Rectal smooth muscle tissue (tissue), 1 donor: ENCODE measurements at regions not wholly inside any gene's neighbourhood (a gene's known extent, or its start where the extent isn't known, plus 50 kb on each side); places are given as distances from the start of the nearest gene placed in this dataset.

Source experiments
- H3K27ac ChIP-seq: one replicate; pipeline ENCODE4 v1.7.0; 2013; ENCODE audit warnings: low read depth, low read length, inconsistent platforms
- H3K27me3 ChIP-seq: one replicate; pipeline ENCODE4 v1.7.0; 2013; ENCODE audit warnings: low read length; ENCODE audit not compliant: control insufficient read depth, insufficient read depth
- H3K36me3 ChIP-seq: one replicate; pipeline ENCODE4 v1.7.0; 2013; ENCODE audit warnings: low read length; ENCODE audit not compliant: control insufficient read depth, insufficient read depth
- H3K4me1 ChIP-seq: one replicate; pipeline ENCODE4 v1.7.0; 2013; ENCODE audit warnings: low read length; ENCODE audit not compliant: control insufficient read depth, insufficient read depth
- H3K4me3 ChIP-seq: one replicate; pipeline ENCODE4 v1.7.0; 2013; ENCODE audit warnings: low read length
- H3K9ac ChIP-seq: one replicate; pipeline ENCODE4 v1.7.0; 2013; ENCODE audit warnings: low read length

GRCh38 chr6:109315341-109316110 is 66.7 kb downstream of the CD164 start:
- Histone ChIP-seq H3K9ac (no peak overlapping the region), H3K4me3 (no peak overlapping the region), H3K27ac (no peak overlapping the region), H3K4me1 (no peaks in the 10 kb centered on the region), H3K27me3 (no peaks in the 10 kb centered on the region), H3K36me3 (no peaks in the 10 kb centered on the region)

- no peaks in the 10 kb centered on the region for H3K4me1 ChIP-seq
- H3K9ac ChIP-seq: no peak overlapping the region
- H3K27me3 ChIP-seq: no peaks in the 10 kb centered on the region
- H3K27ac ChIP-seq: no peak overlapping the region
- no peaks in the 10 kb centered on the region for H3K36me3 ChIP-seq
- H3K4me3 ChIP-seq: no peak overlapping the region
Measured at GRCh38 chr6:109314313-109314712, 68.0 kb downstream of the CD164 start.

DNA sequence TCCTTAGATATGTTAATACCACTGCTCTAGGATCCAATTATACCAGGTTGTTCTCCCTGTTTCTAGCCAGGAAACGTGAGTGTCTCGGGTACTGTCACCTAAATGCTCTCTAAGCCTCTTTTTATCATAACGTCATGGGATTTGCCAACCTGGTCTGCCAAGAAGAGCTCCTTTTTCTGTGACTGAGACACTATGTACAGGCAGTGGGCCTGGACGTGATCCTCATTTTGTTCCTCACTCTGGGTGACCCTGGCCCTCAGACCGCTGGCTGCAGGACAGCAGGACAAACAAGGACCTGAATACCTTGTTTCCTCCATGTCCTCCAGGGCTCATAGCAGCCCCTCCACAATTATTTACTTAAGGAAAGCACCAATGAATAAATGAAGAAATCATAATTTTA is 69.1 kb downstream of the CD164 start:
- H3K4me1 ChIP-seq: no peaks in the 10 kb centered on the region
- H3K27me3 ChIP-seq: no peaks in the 10 kb centered on the region
- H3K9ac ChIP-seq: no peak overlapping the region
- no peak overlapping the region for H3K27ac ChIP-seq
- H3K36me3 ChIP-seq: no peaks in the 10 kb centered on the region
- no peak overlapping the region for H3K4me3 ChIP-seq

GRCh38 chr6:109311471-109311870 is 70.8 kb downstream of the CD164 start:
- no peaks in the 10 kb centered on the region for H3K4me1 ChIP-seq
- no peaks in the 10 kb centered on the region for H3K36me3 ChIP-seq
- H3K9ac ChIP-seq: no peak overlapping the region
- no peaks in the 10 kb centered on the region for H3K27me3 ChIP-seq
- H3K4me3 ChIP-seq: no peak overlapping the region
- H3K27ac ChIP-seq: no peak overlapping the region

GRCh38 chr6:109309917-109310316 is 72.3 kb downstream of the CD164 start:
- Histone ChIP-seq H3K4me3 (no peak overlapping the region), H3K27me3 (no peaks in the 10 kb centered on the region), H3K4me1 (no peaks in the 10 kb centered on the region), H3K36me3 (no peaks in the 10 kb centered on the region), H3K9ac (no peak overlapping the region), H3K27ac (no peak overlapping the region)

DNA sequence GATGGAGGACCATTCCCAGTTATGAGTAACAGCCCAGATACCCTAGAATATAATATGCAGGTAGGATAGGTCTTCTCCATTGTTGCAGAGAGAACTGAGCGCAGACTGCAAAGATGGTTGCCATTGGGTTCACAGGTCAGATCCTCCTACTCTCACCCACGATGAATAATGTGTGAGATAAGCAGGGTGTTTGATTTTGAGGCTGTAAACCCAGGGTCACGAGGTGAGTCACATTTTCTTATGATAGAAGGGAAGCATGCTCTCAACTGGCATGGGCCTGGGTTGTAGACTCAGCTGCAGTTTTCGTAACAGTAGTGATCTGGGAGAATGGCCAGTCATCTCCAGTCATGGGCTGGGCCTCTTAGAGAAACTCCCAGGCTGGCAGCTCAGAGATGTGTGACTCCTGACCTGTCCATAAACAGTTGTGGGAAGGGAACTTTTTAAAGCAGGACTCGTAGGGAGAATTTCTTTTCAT is 74.2 kb downstream of the CD164 start:
- Histone ChIP-seq H3K4me1 (no peaks in the 10 kb centered on the region), H3K36me3 (no peaks in the 10 kb centered on the region), H3K27me3 (no peaks in the 10 kb centered on the region), H3K4me3 (no peak overlapping the region), H3K9ac (no peak overlapping the region), H3K27ac (no peak overlapping the region)

- no peaks in the 10 kb centered on the region for H3K4me1 ChIP-seq
- H3K27me3 ChIP-seq: no peaks in the 10 kb centered on the region
- no peak overlapping the region for H3K9ac ChIP-seq
- H3K36me3 ChIP-seq: no peaks in the 10 kb centered on the region
- no peak overlapping the region for H3K4me3 ChIP-seq
- no peak overlapping the region for H3K27ac ChIP-seq
Measured at GRCh38 chr6:109306733-109307132, 75.5 kb downstream of the CD164 start.

DNA sequence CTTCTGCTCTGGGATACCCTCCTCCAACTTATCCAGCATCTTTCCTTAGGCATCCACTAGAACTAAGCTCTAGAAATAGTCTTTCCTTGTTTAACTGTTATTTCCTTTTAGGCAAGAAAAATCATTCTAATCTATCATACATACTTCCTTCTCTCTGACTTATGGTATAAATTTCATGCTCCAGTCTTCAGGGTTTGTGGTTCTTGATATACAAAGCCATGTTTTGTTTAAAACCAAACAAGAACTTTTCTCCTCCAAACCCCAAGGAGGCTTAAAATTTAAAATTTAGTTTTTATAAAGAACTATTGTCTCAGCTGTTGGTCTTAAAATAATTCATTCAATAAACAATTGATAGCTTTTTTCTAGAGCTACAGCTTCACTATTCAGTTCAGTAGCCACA is 77.2 kb downstream of the CD164 start:
- H3K36me3 ChIP-seq: no peaks in the 10 kb centered on the region
- H3K9ac ChIP-seq: no peak overlapping the region
- H3K27me3 ChIP-seq: no peaks in the 10 kb centered on the region
- no peak overlapping the region for H3K27ac ChIP-seq
- no peak overlapping the region for H3K4me3 ChIP-seq
- H3K4me1 ChIP-seq: peaks cover 10% of the 10 kb centered on the region

DNA sequence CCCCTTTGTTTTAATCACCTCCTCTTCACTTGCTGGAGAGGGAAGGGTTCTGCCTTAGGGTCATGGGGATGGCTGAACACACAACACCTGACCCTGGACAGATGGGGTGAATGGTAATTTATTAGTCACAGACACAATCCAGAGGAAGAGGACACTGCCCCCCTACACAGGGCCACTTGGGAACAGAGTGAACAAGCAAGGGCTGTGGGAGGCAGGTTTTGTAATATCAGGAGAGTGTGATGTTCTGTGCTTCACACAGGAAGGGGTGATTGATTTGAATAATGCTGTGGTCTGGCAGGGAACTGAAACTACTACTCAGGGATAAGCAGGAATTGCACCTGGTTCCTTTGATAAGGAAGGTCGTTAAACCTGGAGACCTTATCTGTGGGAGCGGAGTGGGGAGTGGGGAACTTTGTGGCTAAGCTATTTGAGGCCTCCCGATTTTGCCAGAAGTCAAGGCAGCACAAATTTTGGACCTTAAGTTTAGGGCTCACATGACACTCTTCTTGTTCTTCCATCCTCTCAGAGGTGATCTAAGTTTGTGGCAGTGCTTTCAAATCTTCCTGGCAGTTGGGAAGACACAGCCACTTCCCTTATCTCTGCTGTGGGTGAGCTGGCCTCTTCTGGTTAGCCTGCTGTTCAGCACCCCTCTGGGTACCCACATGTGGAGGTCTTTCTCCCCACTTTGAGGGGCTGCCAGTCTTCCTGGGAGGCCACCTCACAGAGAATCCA is 77.8 kb downstream of the CD164 start:
- Histone ChIP-seq H3K4me3 (no peak overlapping the region), H3K4me1 (peaks cover 12% of the 10 kb centered on the region), H3K36me3 (no peaks in the 10 kb centered on the region), H3K9ac (no peak overlapping the region), H3K27me3 (no peaks in the 10 kb centered on the region), H3K27ac (no peak overlapping the region)

DNA sequence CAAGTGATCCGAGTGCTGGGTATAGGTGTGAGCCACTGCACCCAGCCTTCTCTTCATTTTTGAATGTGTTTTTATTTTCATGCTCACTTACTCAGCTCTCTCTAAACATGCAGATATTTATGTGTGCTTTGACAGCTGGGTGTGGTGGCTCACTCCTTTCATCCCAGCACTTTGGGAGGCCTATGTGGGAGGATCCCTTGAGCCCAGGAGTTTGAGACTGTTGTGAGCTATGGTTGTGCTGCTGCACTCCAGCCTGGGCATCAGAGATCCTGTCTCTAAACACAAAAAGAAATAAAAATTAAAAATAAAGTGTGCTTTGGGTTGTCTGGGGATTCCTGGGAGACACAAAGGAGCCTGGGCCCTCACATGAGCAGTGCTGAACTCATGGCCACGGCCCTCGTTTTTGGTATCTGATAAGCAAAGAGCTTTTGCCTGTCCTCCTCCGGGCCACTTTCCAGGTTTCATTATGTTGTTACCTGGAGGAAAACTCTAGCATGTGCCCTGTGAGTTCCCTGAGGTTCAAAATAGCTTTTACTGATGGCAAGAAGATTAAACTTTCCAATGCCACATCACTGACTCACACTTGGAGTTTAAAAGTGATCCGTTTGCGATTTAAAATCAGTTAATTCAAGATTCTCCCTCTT is 78.5 kb downstream of the CD164 start:
- H3K9ac ChIP-seq: no peak overlapping the region
- H3K4me3 ChIP-seq: no peak overlapping the region
- no peak overlapping the region for H3K27ac ChIP-seq
- peaks cover 12% of the 10 kb centered on the region for H3K4me1 ChIP-seq
- H3K27me3 ChIP-seq: no peaks in the 10 kb centered on the region
- H3K36me3 ChIP-seq: no peaks in the 10 kb centered on the region

GRCh38 chr6:109303164-109303563 is 79.1 kb downstream of the CD164 start:
- Histone ChIP-seq H3K27ac (no peak overlapping the region), H3K4me1 (peaks cover 12% of the 10 kb centered on the region)

DNA sequence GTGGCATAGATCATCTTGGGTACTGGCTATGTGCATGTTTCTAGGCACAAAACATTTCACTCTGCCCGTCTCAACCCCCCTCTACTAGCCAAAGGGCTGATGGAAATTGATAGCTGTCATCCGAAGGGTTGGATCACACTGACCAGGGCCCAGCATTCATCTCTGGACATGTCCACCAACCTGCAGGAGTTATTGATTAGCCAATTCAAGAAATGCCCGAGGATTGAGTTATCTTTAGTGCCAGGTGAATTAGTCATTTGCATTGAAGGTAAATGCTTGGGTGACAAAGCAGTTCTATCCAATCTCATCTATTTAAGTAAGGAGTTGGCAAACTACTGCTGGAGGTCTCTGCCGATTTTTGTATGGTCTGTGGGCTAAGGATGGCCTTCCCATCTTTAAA is 80.1 kb downstream of the CD164 start:
- Histone ChIP-seq H3K27ac (no peak overlapping the region), H3K27me3 (no peaks in the 10 kb centered on the region), H3K9ac (no peak overlapping the region), H3K36me3 (no peaks in the 10 kb centered on the region), H3K4me1 (peaks cover 12% of the 10 kb centered on the region), H3K4me3 (no peak overlapping the region)

More at GRCh38 chr6:109303164-109303563, 79.1 kb downstream of the CD164 start:
- no peak overlapping the region for H3K9ac ChIP-seq
- no peaks in the 10 kb centered on the region for H3K36me3 ChIP-seq
- H3K27me3 ChIP-seq: no peaks in the 10 kb centered on the region
- no peak overlapping the region for H3K4me3 ChIP-seq
